CD14-positive monocyte (primary cell): ENCODE measurements at regions not wholly inside any gene's neighbourhood (a gene's known extent, or its start where the extent isn't known, plus 50 kb on each side); places are given as distances from the start of the nearest gene placed in this dataset.

Experiments
- DNase-seq, 3 donors: peaks; one replicate each; pipeline ENCODE4 v3.0.0-alpha.2; 2011 to 2022
- H2AFZ ChIP-seq: 2 replicates; pipeline ENCODE4 v1.6.0; 2012; ENCODE audit warnings: mild to moderate bottlenecking, low read depth, low read length, inconsistent platforms; ENCODE audit not compliant: insufficient read depth, poor library complexity, severe bottlenecking
- H3K27ac ChIP-seq, 2 donors: 1 replicate in 1 of 2; 2 replicates in 1 of 2; pipeline ENCODE4 v1.5.1; 2012 to 2013; ENCODE audit warnings: low read length in 2 of 2, control low read depth in 1 of 2, inconsistent platforms in 1 of 2, low read depth in 1 of 2, mild to moderate bottlenecking in 1 of 2
- H3K27me3 ChIP-seq, 2 donors: one replicate each; pipeline versions ENCODE4 v1.6.0 to v1.6.1; 2011 to 2013; ENCODE audit warnings: low read length in 2 of 2; ENCODE audit not compliant: control insufficient read depth in 2 of 2, insufficient read depth in 2 of 2
- H3K36me3 ChIP-seq, 2 donors: replicated peaks in 1 of 2; 1 replicate in 1 of 2; 2 replicates in 1 of 2; pipeline versions ENCODE4 v1.5.1 to v1.6.1; 2012 to 2013; ENCODE audit warnings: low read length in 2 of 2, control low read depth in 1 of 2, inconsistent platforms in 1 of 2, mild to moderate bottlenecking in 1 of 2; ENCODE audit not compliant: insufficient read depth in 2 of 2, control insufficient read depth in 1 of 2
- H3K4me1 ChIP-seq, 2 donors: 1 replicate in 1 of 2; 2 replicates in 1 of 2; pipeline versions ENCODE4 v1.5.1 to v1.6.1; 2012 to 2013; ENCODE audit warnings: low read length in 2 of 2, control low read depth in 1 of 2, inconsistent platforms in 1 of 2, mild to moderate bottlenecking in 1 of 2, moderate library complexity in 1 of 2; ENCODE audit not compliant: insufficient read depth in 2 of 2, control insufficient read depth in 1 of 2
- H3K4me2 ChIP-seq: replicated peaks from 2 replicates; pipeline ENCODE3; 2012; ENCODE audit warnings: low read length, moderate library complexity, mild to moderate bottlenecking; ENCODE audit not compliant: poor library complexity, severe bottlenecking; ENCODE audit errors: extremely low read depth
- H3K4me3 ChIP-seq, 3 experiments: fragments of 200-600 bp in 1 of 3; sonication (generic) in 1 of 3; replicated peaks in 1 of 3; 1 replicate in 2 of 3; 2 replicates in 1 of 3; pipeline ENCODE4 v1.5.1; 2011 to 2013; ENCODE audit warnings: low read length in 3 of 3, mild to moderate bottlenecking in 3 of 3, control low read depth in 2 of 3, low read depth in 2 of 3, inconsistent platforms in 1 of 3, moderate library complexity in 1 of 3
- H3K79me2 ChIP-seq: 2 replicates; pipeline ENCODE4 v1.6.0; 2012; ENCODE audit warnings: mild to moderate bottlenecking, control low read depth, inconsistent platforms, low read length, moderate library complexity; ENCODE audit not compliant: insufficient read depth
- H3K9ac ChIP-seq: 2 replicates; pipeline ENCODE4 v1.6.0; 2017; ENCODE audit warnings: low read length, mild to moderate bottlenecking; ENCODE audit not compliant: insufficient read depth, poor library complexity, severe bottlenecking
- H3K9me3 ChIP-seq, 2 donors: replicated peaks in 1 of 2; 1 replicate in 1 of 2; 2 replicates in 1 of 2; pipeline versions ENCODE4 v1.5.1 to v1.6.1; 2012 to 2013; ENCODE audit warnings: low read length in 2 of 2, control low read depth in 1 of 2; ENCODE audit not compliant: control insufficient read depth in 1 of 2, insufficient read depth in 1 of 2
- H4K20me1 ChIP-seq: 2 replicates; pipeline ENCODE4 v1.6.0; 2012; ENCODE audit warnings: mild to moderate bottlenecking, low read length, control low read depth, moderate library complexity; ENCODE audit not compliant: insufficient read depth
- H3K27ac Mint-ChIP-seq, 7 donors: one replicate each; pipeline ENCODE4 v1.8.0; 2020; ENCODE audit warnings: mild to moderate bottlenecking in 7 of 7, mixed read lengths in 7 of 7, moderate library complexity in 6 of 7, inconsistent platforms in 2 of 7
- H3K27me3 Mint-ChIP-seq, 3 donors: one replicate each; pipeline ENCODE4 v1.8.0; 2021 to 2022; ENCODE audit warnings: low read depth in 3 of 3, mild to moderate bottlenecking in 3 of 3, mixed read lengths in 3 of 3, moderate library complexity in 3 of 3, inconsistent platforms in 1 of 3
- H3K36me3 Mint-ChIP-seq, 2 donors: one replicate each; pipeline ENCODE4 v1.8.0; 2020; ENCODE audit warnings: mixed read lengths in 2 of 2, inconsistent platforms in 1 of 2, mild to moderate bottlenecking in 1 of 2
- H3K4me1 Mint-ChIP-seq: one replicate; pipeline ENCODE4 v1.8.0; 2020; ENCODE audit warnings: mild to moderate bottlenecking, mixed read lengths
- H3K4me3 Mint-ChIP-seq, 2 donors: one replicate each; pipeline ENCODE4 v1.8.0; 2020; ENCODE audit warnings: mild to moderate bottlenecking in 2 of 2, mixed read lengths in 2 of 2, moderate library complexity in 1 of 2
- H3K9me3 Mint-ChIP-seq, 7 donors: one replicate each; pipeline ENCODE4 v1.8.0; 2020 to 2022; ENCODE audit warnings: mixed read lengths in 7 of 7, mild to moderate bottlenecking in 6 of 7, moderate library complexity in 6 of 7, inconsistent platforms in 2 of 7
- CTCF ChIP-seq: fragments of 200-600 bp; IDR thresholded peaks from one replicate; pipeline ENCODE4 v1.8.0; 2022; ENCODE audit warnings: antibody characterized with exemption, mild to moderate bottlenecking
- WGBS: methylation state at CpG from one replicate; pipeline ENCODE4 v1.1.5; 2013; ENCODE audit warnings: missing lambda C conversion rate; ENCODE audit not compliant: insufficient coverage; 5-methylcytosine and 5-hydroxymethylcytosine counted together
- intact Hi-C, 2 donors: fragments of 100-400 bp; cut with micrococcal nuclease; formaldehyde crosslinking; loops; one replicate each; pipeline versions ENCODE4 v1.15.0 to v1.15.1; 2023

- Histone ChIP-seq H4K20me1 (no peaks in the 10 kb centered on the region), H3K4me2 (no peak overlapping the region), H3K79me2 (no peaks in the 10 kb centered on the region), H3K9ac (no peak overlapping the region), H3K9me3 (no peaks in the 10 kb centered on the region), H3K4me3 (no peak overlapping the region), H3K27ac (no peak overlapping the region), H3K27me3 (no peaks in the 10 kb centered on the region), H3K4me1 (no peaks in the 10 kb centered on the region), H2AFZ (no peak overlapping the region), H3K36me3 (no peaks in the 10 kb centered on the region)
- peaks cover 0 to 3% (median 0%) of the 10 kb centered on the region in 7 donors for H3K9me3 Mint-ChIP-seq
- DNase-seq: no peak
- no peaks in the 10 kb centered on the region for H3K36me3 Mint-ChIP-seq
- H3K27me3 Mint-ChIP-seq: peaks cover 0 to 6% (median 2%) of the 10 kb centered on the region in 3 donors
- H3K4me3 Mint-ChIP-seq: no peak overlapping the region
- no peaks in the 10 kb centered on the region for H3K4me1 Mint-ChIP-seq
- intact Hi-C loops: no loop called here
- WGBS: no CpG with 5 or more reads among the region's 1 CpG
- TF ChIP-seq CTCF: no peak
- H3K27ac Mint-ChIP-seq: no peak overlapping the region
Observed at GRCh38 chr15:95252404-95252803, 1021.0 kb downstream of the MCTP2 start.

GRCh38 chr15:95254263-95254662 is 1022.9 kb downstream of the MCTP2 start:
- no peak for DNase-seq
- Histone ChIP-seq H3K4me1 (no peaks in the 10 kb centered on the region), H3K4me2 (no peak overlapping the region), H3K27ac (no peak overlapping the region), H3K79me2 (no peaks in the 10 kb centered on the region), H3K4me3 (no peak overlapping the region), H3K27me3 (no peaks in the 10 kb centered on the region), H2AFZ (no peak overlapping the region), H3K36me3 (no peaks in the 10 kb centered on the region), H3K9ac (no peak overlapping the region), H4K20me1 (no peaks in the 10 kb centered on the region), H3K9me3 (no peaks in the 10 kb centered on the region)
- TF ChIP-seq CTCF: no peak
- H3K4me1 Mint-ChIP-seq: no peaks in the 10 kb centered on the region
- peaks cover 0 to 1% (median 0%) of the 10 kb centered on the region in 7 donors for H3K9me3 Mint-ChIP-seq
- whole genome bisulfite sequencing: no CpG with 5 or more reads among the region's 3 CpGs
- H3K36me3 Mint-ChIP-seq: no peaks in the 10 kb centered on the region
- intact Hi-C loops: no loop called here
- peaks cover 0 to 8% (median 4%) of the 10 kb centered on the region in 3 donors for H3K27me3 Mint-ChIP-seq
- no peak overlapping the region for H3K27ac Mint-ChIP-seq
- no peak overlapping the region for H3K4me3 Mint-ChIP-seq
